ENCODE measurements at regions not wholly inside any gene's neighbourhood (a gene's known extent, or its start where the extent isn't known, plus 50 kb on each side); places are given as distances from the start of the nearest gene placed in this dataset.

DNA sequence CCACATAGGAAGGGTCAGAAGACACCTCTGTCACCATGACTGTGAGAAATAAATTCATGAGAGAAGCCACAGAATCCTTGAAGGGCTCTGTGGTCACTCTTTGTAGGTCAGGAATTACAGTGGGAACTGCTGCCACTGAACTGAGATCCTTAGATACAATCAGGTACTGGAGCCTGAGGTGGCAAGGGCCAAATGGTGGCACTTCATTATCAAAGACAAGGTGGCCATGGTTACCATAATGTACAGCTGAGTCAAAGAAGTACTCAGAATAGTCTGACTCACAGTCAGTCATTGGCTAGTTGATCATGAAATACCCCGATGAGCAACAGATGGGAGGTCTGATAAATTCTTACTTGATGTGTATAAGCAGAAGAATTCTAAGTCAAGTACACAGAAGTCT, 131.9 kb downstream of the RTL3 start:
- TF ChIP-seq, protein P1, sequence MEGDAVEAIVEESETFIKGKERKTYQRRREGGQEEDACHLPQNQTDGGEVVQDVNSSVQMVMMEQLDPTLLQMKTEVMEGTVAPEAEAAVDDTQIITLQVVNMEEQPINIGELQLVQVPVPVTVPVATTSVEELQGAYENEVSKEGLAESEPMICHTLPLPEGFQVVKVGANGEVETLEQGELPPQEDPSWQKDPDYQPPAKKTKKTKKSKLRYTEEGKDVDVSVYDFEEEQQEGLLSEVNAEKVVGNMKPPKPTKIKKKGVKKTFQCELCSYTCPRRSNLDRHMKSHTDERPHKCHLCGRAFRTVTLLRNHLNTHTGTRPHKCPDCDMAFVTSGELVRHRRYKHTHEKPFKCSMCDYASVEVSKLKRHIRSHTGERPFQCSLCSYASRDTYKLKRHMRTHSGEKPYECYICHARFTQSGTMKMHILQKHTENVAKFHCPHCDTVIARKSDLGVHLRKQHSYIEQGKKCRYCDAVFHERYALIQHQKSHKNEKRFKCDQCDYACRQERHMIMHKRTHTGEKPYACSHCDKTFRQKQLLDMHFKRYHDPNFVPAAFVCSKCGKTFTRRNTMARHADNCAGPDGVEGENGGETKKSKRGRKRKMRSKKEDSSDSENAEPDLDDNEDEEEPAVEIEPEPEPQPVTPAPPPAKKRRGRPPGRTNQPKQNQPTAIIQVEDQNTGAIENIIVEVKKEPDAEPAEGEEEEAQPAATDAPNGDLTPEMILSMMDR (IDR thresholded peaks at IDR 0.05), result no peak
- TF ChIP-seq POLR2AphosphoS5 (IDR thresholded peaks at IDR 0.05; ENCODE audit: low read depth, low read length) (no peak), TCF7L2 (IDR thresholded peaks at IDR 0.05; ENCODE audit: low read depth, low read length) (no peak)
